NCI-H2029 treated with DMSO at 0.1 percent for 48 hours (cell line): ENCODE measurements at regions not wholly inside any gene's neighbourhood (a gene's known extent, or its start where the extent isn't known, plus 50 kb on each side); places are given as distances from the start of the nearest gene placed in this dataset.

ENCODE experiments used
- DNase-seq: peaks from one replicate; lab custom pipeline; 2025; lab: John Stamatoyannopoulos, UW

GRCh38 chr9:89696780-89697179 is 92.0 kb downstream of the GADD45G start:
- no peak for DNase-seq

- no peak for DNase-seq
These were observed 92.7 kb downstream of the GADD45G start for GRCh38 chr9:89697553-89697952.

GRCh38 chr9:89698411-89699005 is 93.7 kb downstream of the GADD45G start:
- DNase-seq: no peak

- no peak for DNase-seq
These were observed 94.8 kb downstream of the GADD45G start for GRCh38 chr9:89699646-89700045.

- no peak for DNase-seq
These were observed 96.5 kb downstream of the GADD45G start for GRCh38 chr9:89701221-89701798.

- DNase-seq: no peak
These were observed 97.6 kb downstream of the GADD45G start for GRCh38 chr9:89702401-89702800.

- DNase-seq: no peak
These were observed 100.8 kb downstream of the GADD45G start for GRCh38 chr9:89705651-89706050.

- no peak for DNase-seq
These were observed 101.3 kb downstream of the GADD45G start for GRCh38 chr9:89706086-89706485.

- DNase-seq: no peak
These were observed 101.9 kb downstream of the GADD45G start for GRCh38 chr9:89706731-89707191.

GRCh38 chr9:89710697-89711096 is 105.9 kb downstream of the GADD45G start:
- DNase-seq: no peak

GRCh38 chr9:89711866-89712265 is 107.1 kb downstream of the GADD45G start:
- DNase-seq: no peak

GRCh38 chr9:89712283-89712682 is 107.5 kb downstream of the GADD45G start:
- DNase-seq: no peak

- DNase-seq: no peak
These were observed 109.5 kb downstream of the GADD45G start for GRCh38 chr9:89714321-89714720.

GRCh38 chr9:89715318-89715858 is 110.6 kb downstream of the GADD45G start:
- DNase-seq: no peak

- DNase-seq: no peak
These were observed 111.1 kb downstream of the GADD45G start for GRCh38 chr9:89715881-89716280.

- no peak for DNase-seq
These were observed 111.7 kb downstream of the GADD45G start for GRCh38 chr9:89716559-89716958.

- DNase-seq: no peak
These were observed 113.4 kb downstream of the GADD45G start for GRCh38 chr9:89718176-89718575.

- no peak for DNase-seq
These were observed 113.8 kb downstream of the GADD45G start for GRCh38 chr9:89718651-89719050.

- no peak for DNase-seq
These were observed 114.4 kb downstream of the GADD45G start for GRCh38 chr9:89719202-89719601.

- no peak for DNase-seq
These were observed 115.9 kb downstream of the GADD45G start for GRCh38 chr9:89720696-89721175.

- DNase-seq: no peak
These were observed 116.4 kb downstream of the GADD45G start for GRCh38 chr9:89721176-89721700.

- no peak for DNase-seq
These were observed 117.2 kb downstream of the GADD45G start for GRCh38 chr9:89721971-89722530.

GRCh38 chr9:89722712-89723111 is 117.9 kb downstream of the GADD45G start:
- no peak for DNase-seq
